OCI-LY7 (cell line): ENCODE measurements at regions not wholly inside any gene's neighbourhood (a gene's known extent, or its start where the extent isn't known, plus 50 kb on each side); places are given as distances from the start of the nearest gene placed in this dataset.

Experiments
- BruUV-seq: library from RNA; stranded (reverse); fragments of 400-500 nt; replicated peaks from 2 replicates; lab custom pipeline; 2021; lab: Mats Ljungman, UMichigan
- CTCF ChIA-PET: fragments of 300-600 bp; sonication (Branson Sonifier 250); formaldehyde crosslinking; loops from one replicate; lab custom pipeline; 2022; ENCODE audit warnings: antibody characterized with exemption; ENCODE audit not compliant: unreplicated experiment; lab: Charles Lee
- POLR2A ChIA-PET: fragments of 300-600 bp; sonication (Branson Sonifier 250); formaldehyde crosslinking; loops from one replicate; lab custom pipeline; 2022; ENCODE audit warnings: antibody characterized with exemption; lab: Charles Lee
- DNase-seq: peaks from one replicate; pipeline ENCODE4 v3.0.0-alpha.2; 2015; ENCODE audit warnings: low spot score
- H2AFZ ChIP-seq: fragments of 200-600 bp; sonication (generic), shearing (Covaris generic); 2 replicates; pipeline ENCODE4 v1.6.1; 2014; ENCODE audit warnings: mild to moderate bottlenecking, antibody characterized with exemption, low read length, moderate library complexity
- H3K27ac ChIP-seq: fragments of 200-600 bp; sonication (generic); 2 replicates; pipeline ENCODE4 v1.5.1; 2014; ENCODE audit warnings: mixed run types, low read depth, mild to moderate bottlenecking, moderate library complexity, low read length, inconsistent platforms; ENCODE audit not compliant: poor library complexity, severe bottlenecking
- H3K36me3 ChIP-seq: fragments of 200-600 bp; sonication (generic); 2 replicates; pipeline ENCODE4 v1.6.1; 2014; ENCODE audit warnings: mild to moderate bottlenecking, antibody characterized with exemption, low read length, moderate library complexity, mixed read lengths; ENCODE audit not compliant: insufficient read depth
- H3K4me1 ChIP-seq: fragments of 200-600 bp; sonication (generic); 2 replicates; pipeline ENCODE4 v1.5.1; 2014; ENCODE audit warnings: mild to moderate bottlenecking, low read length; ENCODE audit not compliant: insufficient read depth, poor library complexity, severe bottlenecking
- H3K4me2 ChIP-seq: fragments of 200-600 bp; sonication (generic); 2 replicates; pipeline ENCODE4 v1.6.1; 2014; ENCODE audit warnings: mild to moderate bottlenecking, low read length
- H3K4me3 ChIP-seq: fragments of 200-600 bp; sonication (generic); 2 replicates; pipeline ENCODE4 v1.5.1; 2014; ENCODE audit warnings: mild to moderate bottlenecking, low read depth, low read length; ENCODE audit not compliant: poor library complexity, severe bottlenecking
- H3K79me2 ChIP-seq: fragments of 200-600 bp; sonication (generic); 2 replicates; pipeline ENCODE4 v1.6.1; 2016; ENCODE audit warnings: low read depth, mild to moderate bottlenecking, low read length, moderate library complexity, mixed read lengths; ENCODE audit not compliant: insufficient read depth
- H3K9me2 ChIP-seq: fragments of 200-600 bp; sonication (generic); 2 replicates; pipeline ENCODE4 v1.6.1; 2016; ENCODE audit warnings: mild to moderate bottlenecking, low read length, mixed read lengths; ENCODE audit not compliant: insufficient read depth
- H3K9me3 ChIP-seq: fragments of 200-600 bp; sonication (generic); 2 replicates; pipeline ENCODE4 v1.6.1; 2014; ENCODE audit warnings: mild to moderate bottlenecking, mixed run types, low read length, mixed read lengths
- H4K20me1 ChIP-seq: fragments of 200-600 bp; sonication (generic); 2 replicates; pipeline ENCODE4 v1.6.1; 2014; ENCODE audit warnings: mild to moderate bottlenecking, antibody characterized with exemption, low read length, moderate library complexity, mixed read lengths; ENCODE audit not compliant: insufficient read depth
- CTCF ChIP-seq: fragments of 200-600 bp; sonication (generic); conservative IDR thresholded peaks from 2 replicates; pipeline ENCODE4 v1.5.1; 2014; ENCODE audit warnings: mild to moderate bottlenecking, antibody characterized with exemption, low read length, moderate library complexity, mixed read lengths
- EZH2phosphoT487 ChIP-seq: fragments of 200-600 bp; sonication (generic); IDR thresholded peaks from 2 replicates; pipeline ENCODE4 v1.6.1; 2018; ENCODE audit warnings: low read depth, borderline replicate concordance, mild to moderate bottlenecking, mixed run types, antibody characterized with exemption, low read length, moderate library complexity, mixed read lengths
- intact Hi-C: fragments of 100-400 bp; cut with micrococcal nuclease; formaldehyde crosslinking; loops from one replicate; pipeline ENCODE4 v1.10.0; 2022; ENCODE audit not compliant: unreplicated experiment

GRCh38 chr6:139871165-139871710, 496.8 kb upstream of the CITED2 start:
- intact Hi-C loops: no loop called here
- Histone ChIP-seq H3K9me2 (no peaks in the 10 kb centered on the region), H3K4me3 (no peak overlapping the region), H4K20me1 (no peaks in the 10 kb centered on the region), H3K27ac (no peak overlapping the region), H3K4me1 (no peaks in the 10 kb centered on the region), H3K79me2 (no peaks in the 10 kb centered on the region), H3K36me3 (no peaks in the 10 kb centered on the region), H3K9me3 (no peaks in the 10 kb centered on the region), H3K4me2 (no peak overlapping the region), H2AFZ (no peak overlapping the region)
- ChIA-PET POLR2A (interaction anchor here (0.5 to 0.7 kb wide), 2 partner anchors 337 to 426 kb away, joined by 3 read pairs; no protein-coding TSS in a partner anchor), CTCF (no interaction called here)
- no peak for DNase-seq
- no TSS peak for BruUV-seq
- TF ChIP-seq CTCF (no peak), EZH2phosphoT487 (no peak)

- BruUV-seq: no TSS peak
- CTCF ChIA-PET: no interaction called here
- no peaks in the 10 kb centered on the region for H3K79me2 ChIP-seq
These were observed 494.1 kb upstream of the CITED2 start for GRCh38 chr6:139868576-139868975.

More at GRCh38 chr6:139868576-139868975, 494.1 kb upstream of the CITED2 start:
- Histone ChIP-seq H3K9me2 (no peaks in the 10 kb centered on the region), H3K4me2 (no peak overlapping the region), H4K20me1 (no peaks in the 10 kb centered on the region), H3K4me3 (no peak overlapping the region), H2AFZ (no peak overlapping the region), H3K9me3 (no peaks in the 10 kb centered on the region), H3K36me3 (no peaks in the 10 kb centered on the region), H3K27ac (no peak overlapping the region), H3K4me1 (no peaks in the 10 kb centered on the region)
- intact Hi-C loops: no loop called here
- POLR2A ChIA-PET: no interaction called here
- no peak for TF ChIP-seq CTCF
- no peak for TF ChIP-seq EZH2phosphoT487
- no peak for DNase-seq
